Fibroblast of lung (primary cell): ENCODE measurements at regions not wholly inside any gene's neighbourhood (a gene's known extent, or its start where the extent isn't known, plus 50 kb on each side); places are given as distances from the start of the nearest gene placed in this dataset.

Experiments used
- DNase-seq, 2 donors: peaks; one replicate each; pipeline versions ENCODE4 v3.0.0 to v3.0.0-alpha.2; 2010; ENCODE audit warnings: low read depth in 2 of 2
- H2AFZ ChIP-seq: 2 replicates; pipeline ENCODE4 v1.5.1; 2012; ENCODE audit warnings: low read length, control low read depth, inconsistent platforms
- H3K27ac ChIP-seq: 2 replicates; pipeline ENCODE4 v1.5.1; 2011; ENCODE audit warnings: low read length, control low read depth; ENCODE audit not compliant: insufficient read depth
- H3K27me3 ChIP-seq: 2 replicates; pipeline ENCODE4 v1.5.1; 2011; ENCODE audit warnings: mild to moderate bottlenecking, low read length; ENCODE audit not compliant: control insufficient read depth, insufficient read depth
- H3K36me3 ChIP-seq: 2 replicates; pipeline ENCODE4 v1.5.1; 2011; ENCODE audit warnings: low read length; ENCODE audit not compliant: control insufficient read depth, insufficient read depth
- H3K4me1 ChIP-seq: 2 replicates; pipeline ENCODE4 v1.5.1; 2011; ENCODE audit warnings: low read length; ENCODE audit not compliant: control insufficient read depth, insufficient read depth; ENCODE audit errors: extremely low read depth
- H3K4me2 ChIP-seq: 2 replicates; pipeline ENCODE4 v1.5.1; 2011; ENCODE audit warnings: low read length, control low read depth; ENCODE audit not compliant: insufficient read depth; ENCODE audit errors: extremely low read depth
- H3K4me3 ChIP-seq, 4 experiments: fragments of 200-600 bp in 1 of 4; sonication (generic) in 1 of 4; replicated peaks in 1 of 4; 2 replicates each; pipeline ENCODE4 v1.5.1; 2011 to 2016; ENCODE audit warnings: low read length in 4 of 4, low read depth in 3 of 4, mild to moderate bottlenecking in 3 of 4, control low read depth in 2 of 4, inconsistent platforms in 1 of 4, mixed read lengths in 1 of 4; ENCODE audit not compliant: insufficient read depth in 1 of 4; ENCODE audit errors: control extremely low read depth in 1 of 4
- H3K79me2 ChIP-seq: 2 replicates; pipeline ENCODE4 v1.5.1; 2012; ENCODE audit warnings: mild to moderate bottlenecking, low read length, inconsistent platforms; ENCODE audit not compliant: control insufficient read depth, insufficient read depth
- H3K9ac ChIP-seq: 2 replicates; pipeline ENCODE4 v1.5.1; 2011; ENCODE audit warnings: mild to moderate bottlenecking, low read length, control low read depth; ENCODE audit not compliant: insufficient read depth
- H3K9me3 ChIP-seq: 2 replicates; pipeline ENCODE4 v1.5.1; 2012; ENCODE audit warnings: low read depth, low read length; ENCODE audit not compliant: control insufficient read depth, insufficient read depth
- H4K20me1 ChIP-seq: 2 replicates; pipeline ENCODE4 v1.5.1; 2011; ENCODE audit warnings: low read length; ENCODE audit not compliant: control insufficient read depth, insufficient read depth; ENCODE audit errors: extremely low read depth
- CTCF ChIP-seq, 2 donors: IDR thresholded peaks in 1 of 2; conservative IDR thresholded peaks in 1 of 2; 1 replicate in 1 of 2; 2 replicates in 1 of 2; pipeline ENCODE4 v1.5.1; 2011 to 2012; ENCODE audit warnings: low read length in 2 of 2, control low read depth in 1 of 2, inconsistent platforms in 1 of 2, low read depth in 1 of 2, mild to moderate bottlenecking in 1 of 2
- EZH2 ChIP-seq: IDR thresholded peaks from 2 replicates; pipeline ENCODE4 v1.5.1; 2012; ENCODE audit warnings: low read length, control low read depth, mild to moderate bottlenecking; ENCODE audit errors: missing control alignments

- no peak overlapping the region for H3K4me3 ChIP-seq
- H3K27ac ChIP-seq, result no peak overlapping the region
- no peaks in the 10 kb centered on the region for H3K79me2 ChIP-seq
- H3K36me3 ChIP-seq, result no peaks in the 10 kb centered on the region
- no peaks in the 10 kb centered on the region for H3K4me1 ChIP-seq
- H2AFZ ChIP-seq, result no peak overlapping the region
- no peak for DNase-seq
- TF ChIP-seq EZH2, result no peak
- TF ChIP-seq CTCF (conservative IDR thresholded peaks at IDR 0.05 in 1 of 2, IDR thresholded peaks at IDR 0.05 in 1 of 2; ENCODE audit: low read depth in 1 of 2, low read length in 2 of 2), result no peak
- no peak overlapping the region for H3K9ac ChIP-seq
- no peak overlapping the region for H3K4me2 ChIP-seq
- H4K20me1 ChIP-seq, result no peaks in the 10 kb centered on the region
- H3K9me3 ChIP-seq, result no peaks in the 10 kb centered on the region
- H3K27me3 ChIP-seq, result peaks cover 32% of the 10 kb centered on the region
Measured at GRCh38 chr3:72285502-72285901, 500.6 kb upstream of the PROK2 start.

- no peaks in the 10 kb centered on the region for H3K9me3 ChIP-seq
- H3K27ac ChIP-seq, result no peak overlapping the region
- no peak overlapping the region for H2AFZ ChIP-seq
- no peak overlapping the region for H3K9ac ChIP-seq
- H3K4me1 ChIP-seq, result no peaks in the 10 kb centered on the region
- peaks cover 35% of the 10 kb centered on the region for H3K27me3 ChIP-seq
- no peak overlapping the region for H3K4me2 ChIP-seq
- DNase-seq, result no peak
- no peaks in the 10 kb centered on the region for H4K20me1 ChIP-seq
- H3K79me2 ChIP-seq, result no peaks in the 10 kb centered on the region
- no peaks in the 10 kb centered on the region for H3K36me3 ChIP-seq
- TF ChIP-seq EZH2 (no peak), CTCF (conservative IDR thresholded peaks at IDR 0.05 in 1 of 2, IDR thresholded peaks at IDR 0.05 in 1 of 2; ENCODE audit: low read depth in 1 of 2, low read length in 2 of 2) (no peak)
- no peak overlapping the region for H3K4me3 ChIP-seq
Measured at GRCh38 chr3:72284471-72284870, 499.5 kb upstream of the PROK2 start.

- H3K27me3 ChIP-seq, result peaks cover 33% of the 10 kb centered on the region
- H4K20me1 ChIP-seq, result no peaks in the 10 kb centered on the region
- H3K9me3 ChIP-seq, result no peaks in the 10 kb centered on the region
- no peak overlapping the region for H3K4me2 ChIP-seq
- H3K79me2 ChIP-seq, result no peaks in the 10 kb centered on the region
- no peak overlapping the region for H2AFZ ChIP-seq
- H3K4me3 ChIP-seq, result no peak overlapping the region
- TF ChIP-seq EZH2 (no peak), CTCF (conservative IDR thresholded peaks at IDR 0.05 in 1 of 2, IDR thresholded peaks at IDR 0.05 in 1 of 2; ENCODE audit: low read depth in 1 of 2, low read length in 2 of 2) (no peak)
- DNase-seq, result no peak
- no peak overlapping the region for H3K9ac ChIP-seq
- no peaks in the 10 kb centered on the region for H3K4me1 ChIP-seq
- H3K36me3 ChIP-seq, result no peaks in the 10 kb centered on the region
- no peak overlapping the region for H3K27ac ChIP-seq
Measured at GRCh38 chr3:72282918-72283317, 498.0 kb upstream of the PROK2 start.
